ENCODE measurements at regions not wholly inside any gene's neighbourhood (a gene's known extent, or its start where the extent isn't known, plus 50 kb on each side); places are given as distances from the start of the nearest gene placed in this dataset.

- H3K4me3 ChIP-seq (ENCODE audit: low read length) = peak overlapping the region; percentile 64
- no peaks in the 10 kb centered on the region for H3K27me3 ChIP-seq (replicated peaks; ENCODE audit: control insufficient read depth, insufficient read depth, low read length)
- peak overlapping the region; percentile 60 for H3K9ac ChIP-seq (ENCODE audit: low read length)
- H3K4me1 ChIP-seq (ENCODE audit: control insufficient read depth, insufficient read depth, low read length) = peaks cover 26% of the 10 kb centered on the region
- DNase-seq (ENCODE audit: low read depth) = peak; percentile 90
- no peaks in the 10 kb centered on the region for H3K36me3 ChIP-seq (ENCODE audit: control insufficient read depth, insufficient read depth, low read length, severe bottlenecking)
- H3K9me3 ChIP-seq (ENCODE audit: control insufficient read depth, low read length) = no peaks in the 10 kb centered on the region
Measured at GRCh38 chr9:73011181-73011750, 58.4 kb upstream of the ALDH1A1 start.

- no peak for DNase-seq (ENCODE audit: low read depth)
- Histone ChIP-seq H3K9me3 (ENCODE audit: control insufficient read depth, low read length) (no peaks in the 10 kb centered on the region), H3K4me1 (ENCODE audit: control insufficient read depth, insufficient read depth, low read length) (peaks cover 25% of the 10 kb centered on the region)
Measured at GRCh38 chr9:73009649-73010288, 56.9 kb upstream of the ALDH1A1 start.

GRCh38 chr9:73007966-73008672 is 55.3 kb upstream of the ALDH1A1 start:
- H3K36me3 ChIP-seq (ENCODE audit: control insufficient read depth, insufficient read depth, low read length, severe bottlenecking) = no peaks in the 10 kb centered on the region
- no peak for DNase-seq (ENCODE audit: low read depth)
- no peak overlapping the region for H3K4me3 ChIP-seq (ENCODE audit: low read length)
- H3K9me3 ChIP-seq (ENCODE audit: control insufficient read depth, low read length) = no peaks in the 10 kb centered on the region
- H3K4me1 ChIP-seq (ENCODE audit: control insufficient read depth, insufficient read depth, low read length) = peaks cover 9% of the 10 kb centered on the region
- H3K9ac ChIP-seq (ENCODE audit: low read length) = no peak overlapping the region
- no peaks in the 10 kb centered on the region for H3K27me3 ChIP-seq (replicated peaks; ENCODE audit: control insufficient read depth, insufficient read depth, low read length)

More at GRCh38 chr9:73009649-73010288, 56.9 kb upstream of the ALDH1A1 start:
- no peak overlapping the region for H3K9ac ChIP-seq (ENCODE audit: low read length)
- no peaks in the 10 kb centered on the region for H3K27me3 ChIP-seq (replicated peaks; ENCODE audit: control insufficient read depth, insufficient read depth, low read length)
- no peaks in the 10 kb centered on the region for H3K36me3 ChIP-seq (ENCODE audit: control insufficient read depth, insufficient read depth, low read length, severe bottlenecking)
- H3K4me3 ChIP-seq (ENCODE audit: low read length) = no peak overlapping the region

- Histone ChIP-seq H3K36me3 (ENCODE audit: control insufficient read depth, insufficient read depth, low read length, severe bottlenecking) (no peaks in the 10 kb centered on the region), H3K9ac (ENCODE audit: low read length) (no peak overlapping the region), H3K4me3 (ENCODE audit: low read length) (no peak overlapping the region), H3K27me3 (replicated peaks; ENCODE audit: control insufficient read depth, insufficient read depth, low read length) (no peaks in the 10 kb centered on the region), H3K9me3 (ENCODE audit: control insufficient read depth, low read length) (no peaks in the 10 kb centered on the region), H3K4me1 (ENCODE audit: control insufficient read depth, insufficient read depth, low read length) (peaks cover 5% of the 10 kb centered on the region)
- no peak for DNase-seq (ENCODE audit: low read depth)
Measured at GRCh38 chr9:73006986-73007385, 54.1 kb upstream of the ALDH1A1 start.
